Right lobe of liver (tissue), 4 donors: ENCODE measurements at regions not wholly inside any gene's neighbourhood (a gene's known extent, or its start where the extent isn't known, plus 50 kb on each side); places are given as distances from the start of the nearest gene placed in this dataset.

Experiments
- POLR2A ChIP-seq: fragments of 450-650 bp; IDR thresholded peaks from one replicate; pipeline ENCODE4 v1.6.1; 2017; ENCODE audit warnings: antibody characterized with exemption, mild to moderate bottlenecking
- TF ChIP-seq, protein P1 (sequence below), 4 donors: fragments of 200-600 bp in 3 of 4; fragments of 450-650 bp in 1 of 4; IDR thresholded peaks; one replicate each; pipeline versions ENCODE4 v1.5.1 to v1.8.0; 2016 to 2022; ENCODE audit warnings: antibody characterized with exemption in 4 of 4, mild to moderate bottlenecking in 2 of 4
- donor health status: DM: no; HTN: no; CAD: no.
- donor health status: DM: no; HTN: no; CAD: no.
- donor health status: DM: no; HTN: yes; CAD: no.

DNA sequence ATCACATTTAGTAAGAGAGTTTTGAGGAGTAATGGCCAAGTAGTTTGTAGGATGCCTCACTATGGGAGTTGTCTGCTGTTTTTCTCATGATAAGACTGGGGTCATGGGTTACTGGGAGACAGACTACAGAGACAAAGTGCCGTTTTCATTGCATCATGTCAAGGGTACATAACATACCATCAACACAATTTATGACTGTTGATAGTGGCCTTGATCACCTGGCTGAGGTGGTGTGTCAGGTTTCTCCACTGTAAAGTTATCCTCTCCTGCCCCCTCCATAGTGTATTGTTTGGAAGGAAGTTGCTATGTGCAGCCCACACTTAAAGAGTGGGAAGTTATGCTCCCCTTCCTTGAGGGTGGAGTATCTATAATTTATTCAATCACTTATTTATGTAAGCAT, 263.5 kb upstream of the POU3F1 start:
- TF ChIP-seq, protein P1, sequence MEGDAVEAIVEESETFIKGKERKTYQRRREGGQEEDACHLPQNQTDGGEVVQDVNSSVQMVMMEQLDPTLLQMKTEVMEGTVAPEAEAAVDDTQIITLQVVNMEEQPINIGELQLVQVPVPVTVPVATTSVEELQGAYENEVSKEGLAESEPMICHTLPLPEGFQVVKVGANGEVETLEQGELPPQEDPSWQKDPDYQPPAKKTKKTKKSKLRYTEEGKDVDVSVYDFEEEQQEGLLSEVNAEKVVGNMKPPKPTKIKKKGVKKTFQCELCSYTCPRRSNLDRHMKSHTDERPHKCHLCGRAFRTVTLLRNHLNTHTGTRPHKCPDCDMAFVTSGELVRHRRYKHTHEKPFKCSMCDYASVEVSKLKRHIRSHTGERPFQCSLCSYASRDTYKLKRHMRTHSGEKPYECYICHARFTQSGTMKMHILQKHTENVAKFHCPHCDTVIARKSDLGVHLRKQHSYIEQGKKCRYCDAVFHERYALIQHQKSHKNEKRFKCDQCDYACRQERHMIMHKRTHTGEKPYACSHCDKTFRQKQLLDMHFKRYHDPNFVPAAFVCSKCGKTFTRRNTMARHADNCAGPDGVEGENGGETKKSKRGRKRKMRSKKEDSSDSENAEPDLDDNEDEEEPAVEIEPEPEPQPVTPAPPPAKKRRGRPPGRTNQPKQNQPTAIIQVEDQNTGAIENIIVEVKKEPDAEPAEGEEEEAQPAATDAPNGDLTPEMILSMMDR (IDR thresholded peaks at IDR 0.05), result no peak
- no peak for TF ChIP-seq POLR2A
